HG03378 (cell line): ENCODE measurements at regions not wholly inside any gene's neighbourhood (a gene's known extent, or its start where the extent isn't known, plus 50 kb on each side); places are given as distances from the start of the nearest gene placed in this dataset.
"Not testable (repeated sequence)": the region's sequence is repeated elsewhere in the genome, so short reads cannot be mapped to it uniquely, and the experiment has no call there.

Experiments used
- ATAC-seq: cut with Tn5 transposase; IDR thresholded peaks from one replicate; pipeline ENCODE4 v1.9.1; 2021; ENCODE audit warnings: mild to moderate bottlenecking, moderate library complexity; ENCODE audit not compliant: unreplicated experiment

DNA sequence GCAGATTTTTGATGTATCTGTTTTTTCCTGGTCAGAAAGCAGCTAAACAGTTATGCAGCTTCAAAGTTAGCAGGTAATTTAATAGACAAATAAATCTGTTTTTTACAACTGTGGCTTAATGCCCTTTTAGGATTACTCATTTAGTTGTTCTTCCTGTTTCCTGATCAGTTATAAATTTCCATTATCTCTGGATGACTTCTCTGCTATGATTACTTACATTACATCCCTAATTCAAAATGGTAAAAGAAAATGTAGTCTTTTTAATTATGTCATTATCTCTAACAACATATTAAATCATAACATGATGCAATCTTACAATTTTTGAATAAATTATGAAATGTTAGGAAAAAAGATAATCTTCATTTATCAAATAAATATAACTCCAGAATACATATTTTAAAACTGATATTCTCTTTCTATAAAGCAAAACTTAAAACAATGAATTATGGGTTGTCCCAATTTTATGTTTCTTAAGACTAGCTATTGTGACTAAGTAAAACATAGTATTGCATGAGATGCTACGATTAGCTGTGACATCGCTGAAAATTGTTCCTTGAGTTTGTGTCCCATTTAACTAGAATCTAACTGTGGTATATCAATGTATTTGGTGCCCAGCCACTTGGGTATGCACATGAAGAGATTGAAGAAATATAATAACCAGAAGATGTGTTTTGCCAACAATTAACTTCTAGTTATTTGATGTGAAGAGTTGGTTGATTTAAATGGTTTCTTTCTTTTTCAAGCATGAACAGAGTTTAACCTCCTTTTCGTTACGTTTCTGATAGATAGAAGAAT lies 605.3 kb upstream of the SPRY2 start:
- ATAC-seq, result no peak

DNA sequence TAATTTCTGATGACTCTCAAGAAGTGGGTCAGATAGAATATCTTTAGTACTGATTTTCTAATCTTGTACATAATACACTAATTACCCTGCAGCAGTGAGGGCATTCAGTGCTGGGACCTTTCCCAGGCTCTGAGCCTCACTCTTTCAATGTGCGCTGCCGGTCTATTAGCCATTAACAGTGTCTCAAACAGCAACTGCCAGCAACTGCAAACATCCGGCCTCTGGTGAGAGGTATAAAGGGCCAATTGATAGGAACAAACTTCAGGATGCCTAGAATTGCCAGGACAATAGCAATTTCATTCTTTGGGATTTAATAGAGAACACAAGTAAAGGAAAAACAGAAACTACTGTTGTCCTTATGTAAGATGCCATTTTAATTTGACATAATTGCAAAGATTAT lies 604.4 kb upstream of the SPRY2 start:
- no peak for ATAC-seq

DNA sequence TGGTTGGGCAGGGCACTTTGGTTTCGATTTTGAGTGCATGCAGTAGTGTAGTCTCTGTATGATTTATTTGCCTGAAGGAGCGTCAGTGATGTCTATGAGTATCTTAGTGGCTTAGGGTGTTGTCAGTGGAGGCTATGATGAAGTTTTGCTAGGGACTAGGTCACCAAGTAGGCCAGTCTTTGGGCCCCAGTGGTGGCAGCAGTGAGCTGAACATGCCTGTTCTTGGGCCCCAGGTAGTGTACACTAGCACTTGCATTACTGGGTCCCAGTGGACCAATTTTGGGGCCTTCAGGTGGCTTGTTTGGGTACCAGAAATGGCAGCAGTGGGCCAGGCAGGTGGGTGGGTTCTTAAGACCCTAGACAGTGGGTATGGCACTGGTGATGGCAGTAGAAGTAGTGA lies 598.7 kb upstream of the SPRY2 start:
- no peak for ATAC-seq

DNA sequence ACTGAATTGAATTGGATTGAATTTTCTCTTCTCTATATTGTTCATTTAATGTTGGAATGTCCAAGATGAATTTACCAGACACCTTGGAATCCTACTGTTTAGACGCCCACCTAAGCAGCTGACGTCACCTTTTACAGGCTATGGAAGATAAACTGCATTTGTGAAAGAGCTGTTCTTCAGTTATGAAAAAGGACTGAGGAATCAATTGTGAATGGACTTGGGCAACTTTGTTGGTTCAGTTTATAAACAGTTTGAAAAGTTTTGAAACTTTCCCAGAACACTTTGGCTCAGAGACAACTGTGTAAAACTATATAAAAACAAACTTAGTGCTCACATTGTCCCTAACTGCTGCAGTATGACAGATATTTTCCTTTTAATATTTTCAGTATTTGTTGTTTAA lies 590.8 kb upstream of the SPRY2 start:
- no peak for ATAC-seq

DNA sequence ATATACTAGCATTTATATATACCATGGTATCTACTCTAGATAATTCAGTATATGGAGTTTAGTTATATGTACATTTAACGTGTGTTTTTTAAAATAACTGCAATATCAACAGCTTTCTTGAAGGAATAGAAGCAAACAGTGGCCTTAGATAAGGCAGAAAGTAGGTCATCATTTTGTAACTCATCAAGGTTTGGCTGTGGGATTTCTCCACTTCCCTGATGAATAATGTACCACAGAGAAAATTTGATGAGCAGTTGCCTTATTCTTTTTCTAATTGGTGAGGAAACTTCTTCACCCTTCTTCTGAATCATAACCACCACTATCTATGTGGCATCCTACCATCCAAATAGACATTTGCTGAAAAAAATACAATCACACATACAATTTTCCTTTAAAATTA lies 590.2 kb upstream of the SPRY2 start:
- ATAC-seq, result no peak

DNA sequence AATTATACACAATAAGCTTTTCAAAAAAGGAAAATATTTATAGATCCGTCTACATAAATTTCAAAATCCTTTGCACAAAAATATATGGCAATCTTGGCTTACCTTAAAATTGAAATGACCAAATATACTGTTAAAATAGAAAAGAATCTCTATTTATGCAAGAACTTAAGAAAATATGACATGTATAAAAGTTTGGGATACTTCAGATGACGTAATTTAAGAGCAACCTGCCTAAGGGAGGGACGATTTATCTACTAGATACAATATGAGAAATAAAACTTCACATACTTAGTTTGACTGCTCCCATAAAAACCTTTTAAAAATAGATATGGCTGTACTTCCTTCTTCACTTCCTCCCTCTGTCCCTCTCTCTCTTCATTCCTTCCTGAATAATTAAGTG lies 587.3 kb upstream of the SPRY2 start:
- no peak for ATAC-seq

DNA sequence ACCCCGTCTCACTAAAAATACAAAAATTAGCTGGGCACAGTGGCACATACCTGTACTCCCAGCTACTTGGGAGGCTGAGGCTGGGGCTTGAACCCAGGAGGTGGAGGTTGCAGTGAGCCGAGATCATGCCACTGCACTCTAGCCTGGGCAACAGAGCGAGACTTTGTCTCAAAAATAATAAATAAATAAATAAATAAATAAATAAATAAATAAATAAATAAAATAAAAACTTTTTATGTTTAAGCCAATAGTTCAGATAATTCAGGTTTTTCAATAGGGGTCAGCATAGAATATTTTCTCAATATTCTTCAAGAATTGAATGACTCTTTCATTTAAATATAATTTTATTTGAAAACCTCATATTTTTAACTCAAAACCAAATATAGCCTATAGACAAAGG lies 585.1 kb upstream of the SPRY2 start:
- not testable (repeated sequence) for ATAC-seq

DNA sequence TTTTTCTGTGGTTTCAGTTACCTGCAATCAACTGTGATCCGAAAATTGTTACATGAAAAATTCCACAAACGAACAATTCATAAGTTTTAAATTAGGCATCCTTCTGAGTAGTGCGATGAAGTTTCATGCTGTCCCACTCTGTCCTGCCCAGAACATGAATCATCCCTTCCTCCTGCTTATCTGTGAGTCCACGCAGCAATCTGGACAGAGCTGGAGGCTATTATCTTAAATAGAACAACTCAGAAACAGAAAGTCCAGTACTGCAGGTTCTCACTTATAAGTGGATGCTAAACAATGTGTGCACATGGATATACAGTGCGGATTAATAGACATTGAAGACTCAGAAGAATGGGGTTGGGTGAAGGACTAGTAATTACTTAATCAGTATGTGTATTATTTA lies 583.7 kb upstream of the SPRY2 start:
- no peak for ATAC-seq

DNA sequence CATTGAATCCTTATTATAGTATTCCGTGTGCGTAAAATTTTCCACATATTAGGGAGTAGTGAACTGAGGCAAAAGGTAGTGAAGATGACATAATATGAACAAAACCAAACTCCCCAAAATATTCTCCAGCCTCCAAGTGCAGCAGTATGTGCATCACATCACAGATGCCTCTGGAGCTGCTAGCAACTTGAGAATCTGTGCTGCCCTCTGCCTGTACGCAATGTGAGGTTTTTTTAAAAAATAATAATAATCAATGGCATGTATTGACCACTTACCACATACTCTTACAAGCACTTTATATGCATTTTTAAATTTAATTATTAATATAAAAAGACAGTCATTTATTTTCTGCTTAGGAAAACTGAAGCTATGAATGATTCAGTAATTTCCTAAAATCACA lies 583.0 kb upstream of the SPRY2 start:
- no peak for ATAC-seq

DNA sequence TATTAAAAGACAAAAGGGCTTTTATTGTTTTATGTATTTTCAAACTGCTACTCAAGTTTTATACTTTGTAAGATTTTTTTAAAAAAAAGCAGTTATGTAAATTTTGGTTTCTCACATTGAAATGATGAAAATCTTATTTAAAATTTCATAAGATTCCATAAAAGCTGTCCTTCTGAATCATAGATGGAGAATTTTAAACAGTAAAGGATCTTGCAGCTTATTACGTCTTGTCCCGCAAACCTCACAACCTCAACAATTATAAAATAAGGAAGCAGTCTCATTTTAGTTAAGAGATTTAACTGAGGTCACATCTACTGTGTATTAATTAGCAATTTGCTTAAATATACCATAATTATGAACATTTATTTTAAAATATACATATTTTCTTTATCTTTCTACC lies 581.0 kb upstream of the SPRY2 start:
- ATAC-seq, result no peak

DNA sequence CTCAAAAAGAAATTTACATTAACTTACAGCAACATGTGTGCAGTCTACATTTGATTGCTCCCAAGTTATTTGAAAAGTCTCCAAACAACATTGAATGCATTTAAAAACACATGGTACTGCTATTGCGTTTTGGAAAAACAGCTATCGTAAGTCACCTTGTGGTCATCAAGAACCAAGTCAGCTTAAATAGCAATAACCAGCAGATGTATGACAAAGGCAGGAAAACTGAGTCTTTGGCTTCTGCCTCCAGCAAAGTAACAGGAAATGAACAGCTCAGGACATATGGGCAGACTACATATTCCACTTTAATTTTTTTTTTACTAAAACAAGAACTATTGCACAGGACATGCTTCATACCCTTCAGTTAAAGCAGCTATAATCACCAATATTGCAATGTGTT lies 580.6 kb upstream of the SPRY2 start:
- ATAC-seq, result no peak

DNA sequence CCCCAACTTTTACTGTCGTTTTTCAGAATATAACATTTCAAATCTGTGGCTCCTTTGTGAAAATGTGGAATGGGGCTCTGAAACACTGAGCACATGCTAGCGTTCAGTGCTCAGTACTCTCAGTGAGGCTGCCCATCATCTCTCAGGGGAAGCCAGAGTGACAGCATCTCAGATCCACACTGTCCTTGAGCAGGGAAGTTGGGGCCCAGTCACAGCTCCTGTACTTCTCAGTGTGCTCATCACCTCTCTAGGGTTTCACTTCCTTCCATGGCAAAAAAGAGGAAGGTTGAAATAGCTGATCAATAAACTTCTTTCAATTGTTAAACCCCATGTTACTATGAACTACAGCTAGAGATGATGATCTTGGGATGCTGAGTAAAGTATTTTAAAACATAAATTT lies 565.9 kb upstream of the SPRY2 start:
- ATAC-seq, result no peak

DNA sequence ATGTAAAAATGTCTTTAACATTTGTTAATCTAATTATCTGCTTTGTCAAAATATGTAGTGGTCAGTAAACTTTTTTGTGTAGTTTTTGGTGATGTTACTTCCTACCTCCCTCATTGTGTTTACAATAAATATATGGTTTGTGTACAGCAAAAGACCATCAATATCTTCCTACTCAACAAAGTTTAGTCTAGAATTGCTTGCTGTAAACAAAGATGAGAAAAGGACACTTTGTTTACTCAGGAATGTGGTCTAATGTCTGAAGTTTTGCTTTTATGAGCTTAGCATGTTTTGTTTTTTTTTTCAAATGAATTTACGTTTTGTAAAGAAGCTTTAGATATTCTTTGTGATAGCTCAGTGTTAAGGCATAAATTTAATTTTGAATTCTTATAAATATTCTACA lies 563.5 kb upstream of the SPRY2 start:
- ATAC-seq, result no peak

DNA sequence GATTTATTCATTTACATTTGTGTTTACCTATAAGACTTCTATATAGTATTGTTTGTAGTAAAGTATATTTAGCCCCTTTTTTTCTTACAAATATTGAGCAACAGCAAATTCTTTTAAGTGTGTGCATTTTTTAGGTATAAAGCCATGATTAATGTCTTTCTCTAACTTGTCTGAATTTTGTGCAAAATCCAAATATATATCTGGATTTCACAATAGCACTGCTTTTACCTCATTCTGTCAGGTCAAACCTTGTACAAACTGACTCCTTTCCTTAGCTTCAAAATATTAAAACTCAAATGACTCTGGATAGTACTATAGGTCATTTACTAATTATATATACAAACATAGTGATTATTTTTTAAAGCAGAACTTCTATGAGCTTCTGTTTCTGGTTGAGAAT lies 563.0 kb upstream of the SPRY2 start:
- no peak for ATAC-seq

DNA sequence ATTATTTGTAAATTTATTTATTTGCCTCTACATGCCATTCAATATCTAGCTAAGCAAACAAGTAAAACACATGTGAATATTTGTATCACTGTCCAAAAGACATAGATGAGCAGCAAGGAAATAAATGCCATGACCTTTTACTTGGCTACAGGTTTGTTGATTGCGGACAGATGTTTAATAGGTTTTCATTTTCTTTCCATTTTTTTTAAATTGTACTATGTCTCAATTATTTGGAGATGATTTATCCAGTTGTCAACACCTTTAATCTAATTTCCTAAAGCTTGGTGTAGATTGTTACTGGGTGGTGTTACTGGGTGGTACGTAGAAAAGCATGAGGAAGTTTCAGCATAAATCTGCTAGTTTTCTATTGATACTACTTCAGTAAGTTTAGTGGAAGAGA lies 560.6 kb upstream of the SPRY2 start:
- ATAC-seq, result no peak

DNA sequence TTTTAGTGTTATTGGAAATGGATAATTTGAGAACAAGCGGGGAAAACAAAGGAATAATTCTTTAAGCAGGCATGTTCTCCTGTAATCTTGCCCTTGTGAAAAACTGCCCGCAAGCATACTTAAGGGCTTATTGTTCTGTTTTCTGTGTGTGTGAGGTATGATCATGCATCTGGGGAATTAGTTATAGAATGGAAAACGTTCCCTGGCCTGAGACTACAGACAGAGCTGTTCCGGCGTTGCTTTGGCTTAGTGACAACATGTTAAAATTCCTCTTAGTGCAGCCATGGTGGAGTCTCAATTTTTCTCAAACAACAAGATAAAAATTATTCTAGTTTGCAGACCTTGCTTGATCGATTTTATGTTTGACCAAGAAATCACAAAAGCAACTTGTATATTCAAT lies 560.2 kb upstream of the SPRY2 start:
- no peak for ATAC-seq

DNA sequence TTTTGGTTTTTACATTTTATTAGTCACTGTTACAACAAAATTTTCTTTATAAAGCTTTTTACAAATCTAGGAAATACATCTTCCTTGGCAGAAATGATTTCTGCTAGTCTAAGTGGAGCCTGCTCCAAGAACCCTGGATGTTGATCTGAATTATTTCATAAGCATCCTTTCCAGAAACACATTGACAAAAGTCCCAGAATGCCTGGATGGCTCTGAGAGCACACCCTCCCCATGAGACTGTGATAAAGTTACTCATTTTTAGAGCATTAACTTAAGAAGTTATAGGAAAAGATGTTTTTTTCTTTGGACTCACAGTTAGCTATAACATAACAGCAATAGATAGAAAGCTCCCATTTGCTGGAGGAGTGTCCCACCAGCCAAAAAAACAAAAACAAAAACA lies 559.6 kb upstream of the SPRY2 start:
- ATAC-seq, result no peak

DNA sequence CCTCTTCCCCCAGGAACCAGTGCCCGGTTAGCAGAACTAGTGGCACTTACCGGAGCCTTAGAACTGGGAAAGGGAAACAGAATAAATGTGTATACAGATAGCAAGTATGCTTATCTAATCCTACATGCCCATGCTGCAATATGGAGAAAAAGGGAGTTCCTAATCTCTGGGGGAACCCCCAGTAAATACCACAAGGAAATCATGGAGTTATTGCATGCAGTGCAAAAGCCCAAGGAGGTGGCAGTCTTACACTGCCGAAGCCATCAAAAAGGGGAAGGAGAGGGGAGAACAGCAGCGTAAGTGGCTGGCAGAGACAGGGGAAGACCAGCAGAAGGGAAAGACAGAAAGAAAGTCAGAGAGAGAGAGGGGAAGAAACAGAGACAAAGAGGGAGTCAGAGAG lies 556.7 kb upstream of the SPRY2 start:
- ATAC-seq, result not testable (repeated sequence)

DNA sequence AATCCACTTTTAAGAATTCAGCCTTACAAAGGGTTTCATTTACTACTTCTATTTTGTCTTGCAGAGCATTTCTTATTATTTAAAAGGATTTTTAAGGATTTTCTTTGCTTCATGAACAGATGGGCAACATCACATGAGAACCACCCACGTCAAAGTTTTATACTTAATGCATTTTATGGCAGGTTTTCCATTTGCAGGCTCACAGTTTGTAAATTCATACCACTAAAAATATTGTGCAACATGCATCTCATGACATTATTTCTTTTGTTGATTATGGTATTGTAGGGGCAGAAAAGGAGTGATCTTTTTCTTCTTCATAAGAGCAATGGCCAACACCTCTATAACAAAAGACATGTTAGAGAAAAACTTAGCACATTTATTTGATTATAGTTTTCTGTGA lies 554.0 kb upstream of the SPRY2 start:
- ATAC-seq, result no peak

DNA sequence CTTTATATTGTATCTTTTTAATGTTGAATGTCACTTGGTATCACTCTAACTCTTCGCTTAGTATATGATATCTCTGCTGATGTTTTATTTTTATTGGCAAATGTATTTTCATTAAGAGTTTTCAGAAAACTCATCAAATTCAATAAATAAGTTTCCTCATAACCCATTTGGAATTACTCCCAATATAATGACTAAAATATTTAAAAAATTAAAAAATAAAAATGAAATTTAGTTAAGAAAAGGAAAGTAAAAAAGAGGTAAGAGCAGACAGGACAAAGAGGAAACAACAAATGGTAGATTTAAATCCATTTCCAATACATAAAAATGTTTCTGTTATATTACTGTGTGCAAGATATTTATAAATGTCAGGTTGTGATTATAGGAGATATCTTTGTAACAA lies 548.9 kb upstream of the SPRY2 start:
- ATAC-seq, result no peak

DNA sequence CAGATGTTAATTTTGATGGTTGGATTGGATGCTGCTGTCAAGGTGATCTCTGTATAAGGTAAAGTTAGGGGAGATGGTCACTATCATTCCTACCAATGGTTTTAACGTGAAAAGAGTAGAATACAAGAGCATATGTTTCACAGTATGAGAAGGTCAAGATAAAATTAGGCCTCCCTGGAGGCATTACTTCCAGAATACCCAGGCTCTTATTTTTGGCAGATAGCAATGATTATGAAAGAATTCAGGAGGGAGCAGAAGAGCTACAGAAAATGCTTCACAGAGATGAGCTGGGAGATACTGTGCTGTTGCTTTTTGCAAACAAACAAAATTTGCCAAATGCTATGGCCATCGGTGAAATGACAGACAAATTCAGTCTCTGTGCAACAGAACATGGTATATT lies 547.5 kb upstream of the SPRY2 start:
- ATAC-seq, result no peak

DNA sequence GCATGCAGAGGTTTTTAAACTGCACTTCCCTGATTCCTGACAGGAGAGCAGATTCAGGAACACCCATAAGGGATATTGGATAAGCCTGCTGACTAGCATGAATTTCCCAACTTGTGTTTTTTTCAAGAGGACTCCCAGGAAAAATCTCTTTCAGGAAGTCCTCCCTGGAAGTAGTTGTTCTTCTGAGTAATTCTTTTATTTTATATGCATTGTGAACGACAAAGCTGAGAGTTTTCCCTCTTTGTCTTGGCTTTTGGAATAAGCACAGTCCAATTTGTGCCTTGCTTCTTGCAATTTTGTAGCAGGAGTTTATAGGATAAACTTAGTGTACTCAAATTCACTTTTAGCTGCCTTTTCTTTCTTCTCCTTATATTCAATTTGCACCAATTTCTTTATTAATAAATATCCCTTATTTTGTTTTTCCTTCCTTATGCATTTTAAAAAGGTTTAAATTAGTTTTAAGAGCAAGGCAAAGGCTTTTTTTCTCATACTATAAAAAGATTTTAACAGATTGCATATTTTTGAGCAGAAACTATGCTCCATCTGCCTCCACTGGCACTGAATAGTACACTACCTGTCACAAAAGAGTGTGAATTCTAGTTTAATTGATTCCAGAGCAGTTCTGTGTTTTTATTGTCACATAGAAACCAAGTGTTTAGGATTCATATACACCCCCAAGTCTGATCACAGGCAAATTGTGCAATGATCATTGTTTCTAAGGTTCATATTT lies 543.3 kb upstream of the SPRY2 start:
- no peak for ATAC-seq

DNA sequence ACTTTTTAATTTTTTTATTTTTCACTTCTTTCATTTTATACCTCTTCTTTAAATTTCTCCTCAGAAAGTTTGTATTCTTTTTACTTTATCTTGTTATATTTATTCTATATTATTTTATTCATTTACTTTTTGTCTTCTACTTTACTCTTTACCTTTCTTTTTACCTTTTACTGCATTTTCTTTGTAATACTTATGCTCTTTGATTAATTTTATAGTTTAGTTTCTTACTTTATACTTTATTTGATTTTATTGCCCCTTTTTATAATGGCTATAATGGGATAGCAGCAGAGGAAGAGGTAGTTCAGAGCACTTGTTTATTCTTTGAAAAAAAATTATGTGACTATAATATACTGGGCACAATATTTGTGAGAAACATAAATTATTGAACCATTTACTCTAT lies 542.6 kb upstream of the SPRY2 start:
- no peak for ATAC-seq
